GM12892 (cell line): ENCODE measurements at regions not wholly inside any gene's neighbourhood (a gene's known extent, or its start where the extent isn't known, plus 50 kb on each side); places are given as distances from the start of the nearest gene placed in this dataset.
"Not testable (repeated sequence)": the region's sequence is repeated elsewhere in the genome, so short reads cannot be mapped to it uniquely, and the experiment has no call there.

Experiments used
- DNase-seq: peaks from one replicate; pipeline ENCODE4 v3.0.0; 2011; ENCODE audit not compliant: insufficient read length
- FAIRE-seq: peaks from 2 replicates; lab custom pipeline; 2011; peaks lifted over from hg19 to GRCh38; lab: Jason Lieb, UNC
- POLR2A ChIP-seq: IDR thresholded peaks from 2 replicates; pipeline ENCODE4 v1.6.1; 2011; ENCODE audit warnings: low read depth, low read length, control low read depth
- POLR2AphosphoS5 ChIP-seq: IDR thresholded peaks from 2 replicates; pipeline ENCODE4 v1.6.1; 2011; ENCODE audit warnings: low read depth, low read length, control low read depth
- TAF1 ChIP-seq: IDR thresholded peaks from 2 replicates; pipeline ENCODE4 v1.6.1; 2011; ENCODE audit warnings: low read depth, mild to moderate bottlenecking, control low read depth, low read length, borderline replicate concordance

GRCh38 chr12:72872238-72872887 is 600.2 kb downstream of the TRHDE start:
- no peak for TF ChIP-seq POLR2A
- no peak for TF ChIP-seq POLR2AphosphoS5
- TF ChIP-seq TAF1 = no peak
- no peak for DNase-seq
- FAIRE-seq = no peak

GRCh38 chr12:72872996-72873395 is 600.8 kb downstream of the TRHDE start:
- TF ChIP-seq POLR2AphosphoS5 (no peak), POLR2A (no peak), TAF1 (no peak)
- DNase-seq (no peak), FAIRE-seq (no peak)

- TF ChIP-seq POLR2AphosphoS5 (no peak), POLR2A (no peak), TAF1 (no peak)
- FAIRE-seq (no peak), DNase-seq (no peak)
Observed at GRCh38 chr12:72876092-72876491, 603.9 kb downstream of the TRHDE start.

GRCh38 chr12:72888693-72889092 is 616.5 kb downstream of the TRHDE start:
- TF ChIP-seq POLR2A (no peak), POLR2AphosphoS5 (no peak), TAF1 (no peak)
- DNase-seq (no peak), FAIRE-seq (no peak)

GRCh38 chr12:72889791-72890190 is 617.6 kb downstream of the TRHDE start:
- TF ChIP-seq POLR2A (no peak), POLR2AphosphoS5 (no peak), TAF1 (no peak)
- no peak for FAIRE-seq
- DNase-seq = no peak

- FAIRE-seq (no peak), DNase-seq (no peak)
- TF ChIP-seq TAF1 = no peak
- TF ChIP-seq POLR2AphosphoS5 = no peak
- TF ChIP-seq POLR2A = no peak
Observed at GRCh38 chr12:72901685-72902084, 629.5 kb downstream of the TRHDE start.

GRCh38 chr12:72925716-72926115 is 653.5 kb downstream of the TRHDE start:
- no peak for FAIRE-seq
- TF ChIP-seq POLR2AphosphoS5 (no peak), TAF1 (no peak), POLR2A (no peak)
- no peak for DNase-seq

GRCh38 chr12:72931838-72932237 is 659.7 kb downstream of the TRHDE start:
- not testable (repeated sequence) for DNase-seq, FAIRE-seq

- no peak for DNase-seq
- no peak for FAIRE-seq
- TF ChIP-seq POLR2AphosphoS5 (no peak), POLR2A (no peak), TAF1 (no peak)
Observed at GRCh38 chr12:72937486-72937885, 665.3 kb downstream of the TRHDE start.

GRCh38 chr12:72957454-72957853 is 685.3 kb downstream of the TRHDE start:
- DNase-seq = no peak
- no peak for FAIRE-seq
- TF ChIP-seq POLR2AphosphoS5 = no peak
- TF ChIP-seq POLR2A = no peak
- TF ChIP-seq TAF1 = no peak

- no peak for DNase-seq
Observed at GRCh38 chr12:72966684-72967083, 694.5 kb downstream of the TRHDE start.

GRCh38 chr12:72974954-72975555 is 702.9 kb downstream of the TRHDE start:
- TF ChIP-seq TAF1 (no peak), POLR2A (no peak), POLR2AphosphoS5 (no peak)
- no peak for FAIRE-seq
- no peak for DNase-seq

More at GRCh38 chr12:72966684-72967083, 694.5 kb downstream of the TRHDE start:
- FAIRE-seq = no peak
- TF ChIP-seq TAF1 (no peak), POLR2AphosphoS5 (no peak), POLR2A (no peak)

GRCh38 chr12:72978999-72979398 is 706.8 kb downstream of the TRHDE start:
- FAIRE-seq (no peak), DNase-seq (no peak)
- TF ChIP-seq TAF1 = no peak
- no peak for TF ChIP-seq POLR2AphosphoS5
- TF ChIP-seq POLR2A = no peak
